SK-N-SH treated with all-trans-retinoic acid at 6 μM for 48 hours (cell line): ENCODE measurements at regions not wholly inside any gene's neighbourhood (a gene's known extent, or its start where the extent isn't known, plus 50 kb on each side); places are given as distances from the start of the nearest gene placed in this dataset.

Source experiments
- ATAC-seq: fragments of 200-7000 bp; cut with Tn5 transposase; 3 replicates; pipeline ENCODE4 v1.9.1; 2020; ENCODE audit warnings: mild to moderate bottlenecking, moderate library complexity
- ARNTL ChIP-seq: fragments of 450-650 bp; formaldehyde crosslinking; IDR thresholded peaks from 2 replicates; pipeline ENCODE4 v1.5.0; 2020; ENCODE audit warnings: low read depth, mild to moderate bottlenecking, moderate library complexity, borderline replicate concordance
- BACH2 ChIP-seq: fragments of 250-450 bp; sonication (Bioruptor Pico); IDR thresholded peaks from 2 replicates; pipeline ENCODE4 v1.9.0; 2021; ENCODE audit warnings: mild to moderate bottlenecking, borderline replicate concordance
- CREB5 ChIP-seq: fragments of 250-450 bp; sonication (Bioruptor Pico); IDR thresholded peaks from 2 replicates; pipeline ENCODE4 v1.5.1; 2020; ENCODE audit warnings: low read depth, mild to moderate bottlenecking, moderate library complexity
- CSDC2 ChIP-seq: fragments of 250-450 bp; sonication (Bioruptor Pico); IDR thresholded peaks from 2 replicates; pipeline ENCODE4 v1.5.0; 2020; ENCODE audit warnings: mild to moderate bottlenecking, moderate library complexity
- CSRNP3 ChIP-seq: fragments of 250-450 bp; sonication (Bioruptor Pico); IDR thresholded peaks from 2 replicates; pipeline ENCODE4 v1.5.1; 2021; ENCODE audit warnings: mild to moderate bottlenecking, moderate library complexity
- ESRRG ChIP-seq: fragments of 250-450 bp; sonication (Bioruptor Pico); IDR thresholded peaks from 2 replicates; pipeline ENCODE4 v1.6.1; 2021; ENCODE audit warnings: mild to moderate bottlenecking
- OSR1 ChIP-seq: fragments of 250-450 bp; sonication (Bioruptor Pico); IDR thresholded peaks from 2 replicates; pipeline ENCODE4 v1.8.0; 2022; ENCODE audit warnings: moderate library complexity, mild to moderate bottlenecking, inconsistent platforms
- PATZ1 ChIP-seq: fragments of 250-450 bp; sonication (Bioruptor Pico); IDR thresholded peaks from 2 replicates; pipeline ENCODE4 v1.8.0; 2020; ENCODE audit warnings: mild to moderate bottlenecking, moderate library complexity, borderline replicate concordance
- PPARA ChIP-seq: fragments of 250-450 bp; sonication (Bioruptor Pico); IDR thresholded peaks from 2 replicates; pipeline ENCODE4 v1.5.0; 2020; ENCODE audit warnings: mild to moderate bottlenecking, borderline replicate concordance
- RARB ChIP-seq: fragments of 250-450 bp; sonication (Bioruptor Pico); IDR thresholded peaks from 2 replicates; pipeline ENCODE4 v1.8.0; 2021; ENCODE audit warnings: mild to moderate bottlenecking, moderate library complexity
- SNAI2 ChIP-seq: fragments of 250-450 bp; sonication (Bioruptor Pico); IDR thresholded peaks from 2 replicates; pipeline ENCODE4 v1.5.0; 2020; ENCODE audit warnings: mild to moderate bottlenecking, moderate library complexity
- TCF4 ChIP-seq: fragments of 250-450 bp; sonication (Bioruptor Pico); IDR thresholded peaks from 2 replicates; pipeline ENCODE4 v1.8.0; 2021; ENCODE audit warnings: mild to moderate bottlenecking, moderate library complexity, borderline replicate concordance
- TOX ChIP-seq: fragments of 250-450 bp; sonication (Bioruptor Pico); IDR thresholded peaks from 2 replicates; pipeline ENCODE4 v1.8.0; 2021; ENCODE audit warnings: mild to moderate bottlenecking, moderate library complexity, borderline replicate concordance
- ZFP3 ChIP-seq: fragments of 250-450 bp; sonication (Bioruptor Pico); IDR thresholded peaks from 2 replicates; pipeline ENCODE4 v1.5.0; 2020; ENCODE audit warnings: mild to moderate bottlenecking, moderate library complexity
- ZFP30 ChIP-seq: fragments of 450-650 bp; formaldehyde crosslinking; IDR thresholded peaks from 2 replicates; pipeline ENCODE4 v1.5.0; 2022; ENCODE audit warnings: mild to moderate bottlenecking, moderate library complexity
- ZNF565 ChIP-seq: fragments of 450-650 bp; formaldehyde crosslinking; conservative IDR thresholded peaks from 2 replicates; pipeline ENCODE4 v1.5.0; 2020; ENCODE audit warnings: low read depth, mild to moderate bottlenecking, moderate library complexity
- ZNF70 ChIP-seq: fragments of 450-650 bp; formaldehyde crosslinking; IDR thresholded peaks from 2 replicates; pipeline ENCODE4 v1.5.0; 2020; ENCODE audit warnings: mild to moderate bottlenecking, moderate library complexity
- ZNF8 ChIP-seq: fragments of 450-650 bp; formaldehyde crosslinking; IDR thresholded peaks from 2 replicates; pipeline ENCODE4 v1.5.0; 2020; ENCODE audit warnings: mild to moderate bottlenecking, moderate library complexity
- TF ChIP-seq, protein P1 (sequence below): fragments of 250-450 bp; sonication (Bioruptor Pico); IDR thresholded peaks from 2 replicates; pipeline ENCODE4 v1.5.0; 2020; ENCODE audit warnings: mild to moderate bottlenecking, moderate library complexity
- TF ChIP-seq, protein P2 (sequence below): fragments of 250-450 bp; sonication (Bioruptor Pico); IDR thresholded peaks from 2 replicates; pipeline ENCODE4 v1.8.0; 2021; ENCODE audit warnings: low read depth, mild to moderate bottlenecking, moderate library complexity, borderline replicate concordance

- ATAC-seq = no peak
- TF ChIP-seq OSR1 (CRISPR knock-in tag) = no peak
- no peak for TF ChIP-seq ARNTL
- no peak for TF ChIP-seq SNAI2 (CRISPR knock-in tag)
- no peak for TF ChIP-seq ZNF8 (CRISPR knock-in tag)
- no peak for TF ChIP-seq RARB (CRISPR knock-in tag)
- no peak for TF ChIP-seq CSRNP3
- no peak for TF ChIP-seq PATZ1 (CRISPR knock-in tag)
- TF ChIP-seq TOX (CRISPR knock-in tag) = no peak
- no peak for TF ChIP-seq CREB5
- no peak for TF ChIP-seq ZFP3
- TF ChIP-seq PPARA = no peak
- no peak for TF ChIP-seq ZFP30 (CRISPR knock-in tag)
- TF ChIP-seq TCF4 (CRISPR knock-in tag) = no peak
- TF ChIP-seq ZNF565 (CRISPR knock-in tag) = no peak
- TF ChIP-seq, protein P1, sequence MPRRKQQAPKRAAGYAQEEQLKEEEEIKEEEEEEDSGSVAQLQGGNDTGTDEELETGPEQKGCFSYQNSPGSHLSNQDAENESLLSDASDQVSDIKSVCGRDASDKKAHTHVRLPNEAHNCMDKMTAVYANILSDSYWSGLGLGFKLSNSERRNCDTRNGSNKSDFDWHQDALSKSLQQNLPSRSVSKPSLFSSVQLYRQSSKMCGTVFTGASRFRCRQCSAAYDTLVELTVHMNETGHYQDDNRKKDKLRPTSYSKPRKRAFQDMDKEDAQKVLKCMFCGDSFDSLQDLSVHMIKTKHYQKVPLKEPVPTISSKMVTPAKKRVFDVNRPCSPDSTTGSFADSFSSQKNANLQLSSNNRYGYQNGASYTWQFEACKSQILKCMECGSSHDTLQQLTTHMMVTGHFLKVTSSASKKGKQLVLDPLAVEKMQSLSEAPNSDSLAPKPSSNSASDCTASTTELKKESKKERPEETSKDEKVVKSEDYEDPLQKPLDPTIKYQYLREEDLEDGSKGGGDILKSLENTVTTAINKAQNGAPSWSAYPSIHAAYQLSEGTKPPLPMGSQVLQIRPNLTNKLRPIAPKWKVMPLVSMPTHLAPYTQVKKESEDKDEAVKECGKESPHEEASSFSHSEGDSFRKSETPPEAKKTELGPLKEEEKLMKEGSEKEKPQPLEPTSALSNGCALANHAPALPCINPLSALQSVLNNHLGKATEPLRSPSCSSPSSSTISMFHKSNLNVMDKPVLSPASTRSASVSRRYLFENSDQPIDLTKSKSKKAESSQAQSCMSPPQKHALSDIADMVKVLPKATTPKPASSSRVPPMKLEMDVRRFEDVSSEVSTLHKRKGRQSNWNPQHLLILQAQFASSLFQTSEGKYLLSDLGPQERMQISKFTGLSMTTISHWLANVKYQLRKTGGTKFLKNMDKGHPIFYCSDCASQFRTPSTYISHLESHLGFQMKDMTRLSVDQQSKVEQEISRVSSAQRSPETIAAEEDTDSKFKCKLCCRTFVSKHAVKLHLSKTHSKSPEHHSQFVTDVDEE (CRISPR knock-in tag) = no peak
- TF ChIP-seq BACH2 (CRISPR knock-in tag) = no peak
- TF ChIP-seq ESRRG = no peak
Measured at GRCh38 chr18:75556841-75557240, 129.3 kb upstream of the SMIM21 start.

GRCh38 chr18:75554644-75555185 lies 127.2 kb upstream of the SMIM21 start:
- no peak for TF ChIP-seq TOX (CRISPR knock-in tag)
- ATAC-seq = no peak

DNA sequence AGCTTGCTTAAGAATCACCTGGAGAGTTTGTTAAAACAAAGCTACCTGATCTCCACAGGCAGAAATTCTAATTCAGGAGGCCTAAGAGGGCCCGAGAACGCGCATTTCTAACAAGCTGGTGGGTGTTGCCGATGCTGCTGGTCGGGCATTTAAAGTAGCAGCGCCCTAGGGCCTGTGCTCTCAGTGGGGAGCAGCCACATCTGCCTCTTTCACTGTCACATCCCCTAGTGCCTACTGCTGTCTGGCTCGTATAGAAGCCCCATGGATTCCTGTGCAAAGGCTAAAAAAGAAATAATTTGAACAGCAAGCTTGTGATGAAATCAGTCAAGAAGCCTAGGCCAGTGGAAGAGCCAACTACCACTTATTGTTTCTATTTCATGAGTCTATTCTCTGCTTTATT lies 126.7 kb upstream of the SMIM21 start:
- TF ChIP-seq, protein P1 (CRISPR knock-in tag) = no peak
- no peak for TF ChIP-seq ZFP30 (CRISPR knock-in tag)
- no peak for TF ChIP-seq ZNF8 (CRISPR knock-in tag)
- TF ChIP-seq BACH2 (CRISPR knock-in tag) = no peak
- no peak for TF ChIP-seq TOX (CRISPR knock-in tag)
- TF ChIP-seq PPARA = no peak
- TF ChIP-seq ZNF70 = no peak
- no peak for ATAC-seq

- TF ChIP-seq CSDC2 (no peak), PPARA (no peak), CREB5 (no peak)
- TF ChIP-seq, protein P2, sequence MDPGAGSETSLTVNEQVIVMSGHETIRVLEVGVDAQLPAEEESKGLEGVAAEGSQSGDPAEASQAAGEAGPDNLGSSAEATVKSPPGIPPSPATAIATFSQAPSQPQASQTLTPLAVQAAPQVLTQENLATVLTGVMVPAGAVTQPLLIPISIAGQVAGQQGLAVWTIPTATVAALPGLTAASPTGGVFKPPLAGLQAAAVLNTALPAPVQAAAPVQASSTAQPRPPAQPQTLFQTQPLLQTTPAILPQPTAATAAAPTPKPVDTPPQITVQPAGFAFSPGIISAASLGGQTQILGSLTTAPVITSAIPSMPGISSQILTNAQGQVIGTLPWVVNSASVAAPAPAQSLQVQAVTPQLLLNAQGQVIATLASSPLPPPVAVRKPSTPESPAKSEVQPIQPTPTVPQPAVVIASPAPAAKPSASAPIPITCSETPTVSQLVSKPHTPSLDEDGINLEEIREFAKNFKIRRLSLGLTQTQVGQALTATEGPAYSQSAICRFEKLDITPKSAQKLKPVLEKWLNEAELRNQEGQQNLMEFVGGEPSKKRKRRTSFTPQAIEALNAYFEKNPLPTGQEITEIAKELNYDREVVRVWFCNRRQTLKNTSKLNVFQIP = no peak
- ATAC-seq = no peak
Measured at GRCh38 chr18:75553021-75553420, 125.5 kb upstream of the SMIM21 start.
